Ishikawa (cell line): ENCODE measurements at regions not wholly inside any gene's neighbourhood (a gene's known extent, or its start where the extent isn't known, plus 50 kb on each side); places are given as distances from the start of the nearest gene placed in this dataset.

ENCODE experiments used
- CEBPB ChIP-seq: IDR thresholded peaks from 2 replicates; pipeline ENCODE4 v1.6.1; 2012
- EGR1 ChIP-seq: IDR thresholded peaks from 2 replicates; pipeline ENCODE4 v1.6.1; 2012
- EP300 ChIP-seq: IDR thresholded peaks from 2 replicates; pipeline ENCODE4 v1.6.1; 2012; ENCODE audit warnings: borderline replicate concordance
- FOXM1 ChIP-seq: IDR thresholded peaks from 2 replicates; pipeline ENCODE4 v1.6.1; 2012; ENCODE audit warnings: low read depth, borderline replicate concordance
- MAX ChIP-seq: IDR thresholded peaks from 2 replicates; pipeline ENCODE4 v1.6.1; 2012
- NFIC ChIP-seq: IDR thresholded peaks from 2 replicates; pipeline ENCODE4 v1.6.1; 2012
- RAD21 ChIP-seq: IDR thresholded peaks from 2 replicates; pipeline ENCODE4 v1.6.1; 2012; ENCODE audit warnings: low read depth
- REST ChIP-seq: IDR thresholded peaks from 2 replicates; pipeline ENCODE4 v1.6.1; 2012; ENCODE audit warnings: low read depth, mild to moderate bottlenecking
- USF1 ChIP-seq: IDR thresholded peaks from 2 replicates; pipeline ENCODE4 v1.6.1; 2012
- YY1 ChIP-seq: IDR thresholded peaks from 2 replicates; pipeline ENCODE4 v1.6.1; 2012; ENCODE audit warnings: low read depth
- ZBTB7A ChIP-seq: IDR thresholded peaks from 2 replicates; pipeline ENCODE4 v1.6.1; 2012; ENCODE audit warnings: low read depth

- TF ChIP-seq MAX (peak; percentile 96), REST (no peak), RAD21 (no peak), NFIC (no peak), USF1 (peak; percentile 70), EP300 (no peak), YY1 (no peak), CEBPB (no peak), ZBTB7A (peak; percentile 66; the same call in 1 of the 2 replicates), EGR1 (no peak), FOXM1 (no peak)
Observed at GRCh38 chr14:89701211-89702043, 253.1 kb downstream of the EFCAB11 start.
